HG02870 (cell line): ENCODE measurements at regions not wholly inside any gene's neighbourhood (a gene's known extent, or its start where the extent isn't known, plus 50 kb on each side); places are given as distances from the start of the nearest gene placed in this dataset.

Source experiments
- ATAC-seq: cut with Tn5 transposase; IDR thresholded peaks from one replicate; pipeline ENCODE4 v1.9.1; 2021; ENCODE audit warnings: mild to moderate bottlenecking, moderate library complexity; ENCODE audit not compliant: unreplicated experiment

DNA sequence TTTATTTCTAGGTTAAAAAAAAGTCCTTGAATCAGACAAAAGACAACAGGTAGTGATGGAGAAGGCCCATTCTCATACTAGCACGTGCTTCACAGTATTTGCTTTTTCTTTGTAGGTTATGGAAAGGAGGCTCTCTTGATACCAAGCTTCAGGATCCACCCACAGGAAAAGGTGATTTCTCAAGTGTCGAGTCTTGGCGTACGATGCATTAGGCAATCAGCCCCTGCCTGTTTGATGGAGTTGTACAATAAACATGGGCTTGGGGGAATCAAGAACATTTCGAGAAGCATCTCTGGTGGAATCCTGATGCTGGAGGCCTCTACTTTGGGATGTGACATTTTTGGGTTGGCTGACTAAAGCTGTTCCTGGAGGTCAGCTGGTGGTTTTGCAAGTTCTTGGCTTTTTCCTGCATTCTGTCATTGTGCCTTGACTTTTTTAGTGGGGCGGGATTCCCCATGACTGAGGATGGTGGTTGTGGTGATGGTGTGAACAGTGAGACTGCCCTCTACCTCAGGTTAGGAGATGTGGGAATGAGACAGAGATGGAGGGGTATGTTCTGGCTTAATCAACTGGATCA, 231.5 kb upstream of the SPRED2 start:
- no peak for ATAC-seq

DNA sequence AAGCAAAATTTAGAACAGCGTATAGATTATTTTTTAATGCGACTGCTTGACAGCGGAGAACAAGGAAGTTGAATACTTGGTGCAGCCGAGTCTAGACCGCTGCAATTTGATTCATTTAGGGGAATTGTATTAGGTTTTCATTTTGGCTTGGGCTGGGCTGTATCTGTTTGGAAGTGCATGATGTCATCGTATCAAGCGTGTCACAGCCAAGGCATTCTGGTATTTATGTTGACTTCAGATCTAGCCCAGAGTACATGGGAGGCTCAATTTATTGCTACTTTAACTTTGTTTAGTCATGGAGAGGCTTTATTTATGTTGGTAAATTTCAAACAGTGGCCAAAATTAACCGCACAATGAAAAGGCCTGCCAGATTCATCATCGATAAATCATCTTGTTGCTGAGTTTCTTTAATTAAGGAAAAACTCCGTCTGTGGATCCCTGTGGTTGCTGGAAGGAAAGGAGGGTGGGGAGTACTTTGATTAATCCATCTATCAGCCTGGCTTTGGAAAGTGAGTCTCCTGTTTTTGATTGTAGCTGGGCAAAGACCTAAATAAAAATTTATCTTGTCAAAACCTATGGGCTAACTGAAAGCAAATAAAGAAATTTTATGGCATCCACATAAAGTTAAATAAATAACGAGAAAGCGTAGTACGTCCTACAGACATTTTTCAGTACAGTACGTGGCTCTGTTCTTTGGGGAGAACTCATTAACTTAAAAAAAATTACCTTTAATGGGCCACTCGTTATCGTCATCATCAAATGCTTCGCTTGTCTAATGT, 230.4 kb upstream of the SPRED2 start:
- ATAC-seq = no peak

DNA sequence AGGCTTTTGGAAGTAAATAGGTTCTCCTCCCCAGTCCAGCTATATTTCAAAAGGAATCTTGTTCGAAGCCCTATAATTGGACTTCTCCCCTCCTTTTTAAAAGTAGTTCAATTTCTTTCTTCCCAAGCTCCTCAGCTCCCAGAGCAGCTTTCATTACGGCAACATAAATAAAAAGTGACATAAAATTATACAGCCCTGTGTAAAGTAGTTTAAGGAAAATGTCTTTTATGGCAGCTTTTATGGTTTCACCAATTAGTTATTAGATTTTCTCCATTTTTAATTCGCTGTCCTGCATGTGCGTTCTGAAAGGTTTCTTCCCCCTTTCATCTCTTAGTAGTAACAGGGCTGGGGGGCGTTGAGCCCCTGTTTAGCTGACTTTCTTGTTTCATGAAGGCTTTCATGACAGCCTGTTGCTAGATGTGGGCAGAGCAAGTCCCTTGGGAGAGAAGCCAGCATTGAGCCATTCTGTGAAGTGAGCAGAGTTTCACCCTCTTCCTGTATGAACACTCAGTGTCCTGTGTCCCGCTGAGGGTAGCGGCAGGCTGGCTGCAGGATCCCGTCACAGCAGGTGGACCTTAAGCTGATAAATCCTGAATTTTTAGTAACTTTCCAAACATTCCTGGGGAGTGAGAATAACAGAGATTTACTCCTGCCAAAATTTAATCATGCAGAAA, 229.7 kb upstream of the SPRED2 start:
- ATAC-seq = no peak

DNA sequence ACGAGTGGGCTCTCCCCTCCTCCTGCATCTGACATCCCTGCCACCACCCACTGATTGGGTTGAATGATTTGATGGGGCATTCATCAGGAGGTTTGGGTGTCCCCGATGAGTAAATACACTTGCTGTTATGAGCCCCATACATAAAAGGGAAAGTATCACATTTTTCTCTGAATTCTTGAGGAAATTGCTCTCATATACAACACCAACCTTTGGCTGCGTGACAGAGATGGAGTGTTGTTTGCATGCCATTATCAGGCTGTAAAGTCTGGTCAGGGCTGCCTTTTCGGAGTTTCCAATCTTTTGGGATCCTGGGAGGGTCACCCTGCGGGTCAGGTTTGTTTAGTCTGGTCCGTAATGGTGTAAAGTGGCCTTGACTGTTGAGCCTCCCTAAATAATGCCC, 227.9 kb upstream of the SPRED2 start:
- no peak for ATAC-seq

DNA sequence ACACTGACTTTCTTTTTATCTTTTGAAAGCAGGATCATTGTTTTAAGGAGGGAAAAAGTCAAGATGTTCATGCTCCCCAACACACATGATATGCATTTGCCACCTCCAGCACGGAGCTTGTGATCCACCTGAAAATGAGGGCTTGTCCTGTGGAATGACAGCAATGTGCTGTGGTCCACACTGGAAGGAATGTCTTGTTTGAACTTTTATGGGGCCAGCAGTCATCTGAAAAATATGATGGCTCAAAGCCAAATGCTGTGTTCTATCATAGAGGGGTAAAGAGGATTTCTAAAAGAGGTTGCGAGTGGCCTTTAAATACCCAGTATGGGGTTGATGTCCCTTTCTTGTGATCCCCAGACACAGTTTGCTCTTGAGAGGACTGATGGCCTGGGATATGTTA, 226.5 kb upstream of the SPRED2 start:
- ATAC-seq = no peak

DNA sequence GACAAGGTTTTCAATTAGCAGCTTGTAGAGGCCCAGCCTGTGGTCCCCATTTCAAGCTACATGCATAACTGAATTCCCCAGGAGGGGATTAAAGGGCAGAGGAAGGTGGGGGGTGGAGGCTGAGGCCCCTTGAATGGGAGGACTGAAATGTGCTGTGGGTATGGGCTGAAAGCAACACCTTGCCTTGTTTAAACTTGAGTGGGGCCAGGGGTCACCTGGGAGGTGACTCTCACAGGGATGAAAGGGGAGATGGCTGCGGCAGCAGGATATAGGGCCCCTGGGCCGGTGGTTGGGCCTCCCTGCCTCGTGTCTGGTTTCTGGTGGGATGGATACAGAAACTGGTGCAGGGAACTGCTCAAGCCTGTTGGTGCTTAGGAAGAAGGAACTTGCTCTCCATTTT, 225.9 kb upstream of the SPRED2 start:
- no peak for ATAC-seq

DNA sequence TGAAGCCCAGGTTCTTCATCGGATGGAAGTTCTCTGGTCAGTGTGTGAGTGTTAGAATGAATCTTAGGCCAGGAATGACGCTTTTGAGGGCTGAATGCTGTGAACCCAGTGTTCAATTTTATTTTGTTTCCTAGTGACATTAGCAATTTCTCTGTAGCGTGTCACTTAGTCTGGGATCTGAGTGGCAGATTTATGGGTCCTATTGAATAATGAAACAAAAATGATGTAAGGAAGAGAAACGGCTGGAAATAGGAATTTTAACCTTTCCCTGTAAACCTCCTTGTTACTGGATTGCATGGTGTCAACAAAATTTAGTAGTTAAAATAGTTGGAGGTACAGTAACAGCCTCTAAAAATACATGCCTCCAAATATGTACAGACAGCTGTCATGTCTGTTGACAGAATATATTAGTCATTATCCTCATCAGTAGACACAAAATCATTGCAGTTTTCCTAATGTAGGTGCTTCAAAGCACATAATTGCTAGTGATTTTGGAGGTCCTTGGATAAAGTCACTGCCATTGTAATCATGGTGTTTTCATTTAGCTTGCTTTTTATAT, 223.8 kb upstream of the SPRED2 start:
- no peak for ATAC-seq

DNA sequence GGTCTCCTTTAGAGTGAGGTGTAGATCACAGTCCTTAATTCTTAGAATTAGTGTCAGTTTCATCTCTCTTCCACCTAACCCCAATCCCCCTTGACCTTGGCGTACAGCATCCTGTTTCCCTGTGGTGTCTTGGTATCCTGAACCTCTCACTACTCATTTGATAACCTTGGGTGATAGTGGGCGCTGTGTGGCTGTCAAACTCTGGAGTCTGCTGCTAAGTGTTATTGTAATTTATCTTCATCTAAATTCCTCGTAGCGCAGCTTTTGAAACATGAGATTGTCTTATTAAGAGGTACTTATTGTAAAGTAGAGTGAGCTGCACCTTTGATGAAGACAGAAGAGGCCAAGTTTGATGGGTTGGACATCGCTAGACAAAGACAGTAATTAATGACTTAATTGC, 222.6 kb upstream of the SPRED2 start:
- no peak for ATAC-seq

DNA sequence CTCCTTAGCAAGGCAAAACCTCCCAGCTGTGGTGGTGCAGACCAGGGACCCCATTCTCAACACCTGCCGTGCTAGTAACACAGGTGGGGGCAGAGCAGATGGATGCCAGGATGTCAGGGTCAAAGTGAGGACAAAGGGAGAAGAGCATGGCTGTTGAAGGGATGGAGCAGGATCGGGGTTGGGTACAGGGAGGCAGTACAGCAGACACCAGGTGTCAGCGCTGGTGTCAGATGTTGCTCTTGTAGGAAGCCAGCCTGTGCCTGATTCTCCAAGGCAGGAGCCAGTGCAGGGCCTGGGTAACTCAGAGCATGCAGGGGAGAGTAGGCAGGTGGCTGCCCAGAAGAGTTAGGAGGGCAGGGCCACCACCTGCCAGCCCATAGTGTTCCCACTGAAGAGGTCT, 222.1 kb upstream of the SPRED2 start:
- no peak for ATAC-seq

DNA sequence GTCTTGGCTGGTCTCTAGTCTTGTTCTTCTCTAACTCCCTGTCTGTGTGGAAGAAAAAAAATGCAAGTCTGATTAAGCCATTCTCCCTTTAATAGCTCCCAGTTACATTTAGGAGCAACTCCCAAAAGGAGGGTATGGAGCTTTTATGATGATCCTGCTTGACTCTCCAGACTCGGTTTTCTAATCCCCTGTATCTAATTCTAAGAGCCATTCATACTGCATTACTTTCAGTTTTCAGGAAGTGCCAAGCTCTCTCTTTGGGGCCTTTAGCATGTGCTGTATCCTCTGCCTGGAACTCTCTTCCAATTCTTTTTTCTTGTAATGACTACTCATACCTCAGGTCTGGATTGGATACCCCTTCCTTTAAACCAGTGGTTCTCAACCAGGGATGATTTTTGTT, 219.7 kb upstream of the SPRED2 start:
- ATAC-seq = no peak

DNA sequence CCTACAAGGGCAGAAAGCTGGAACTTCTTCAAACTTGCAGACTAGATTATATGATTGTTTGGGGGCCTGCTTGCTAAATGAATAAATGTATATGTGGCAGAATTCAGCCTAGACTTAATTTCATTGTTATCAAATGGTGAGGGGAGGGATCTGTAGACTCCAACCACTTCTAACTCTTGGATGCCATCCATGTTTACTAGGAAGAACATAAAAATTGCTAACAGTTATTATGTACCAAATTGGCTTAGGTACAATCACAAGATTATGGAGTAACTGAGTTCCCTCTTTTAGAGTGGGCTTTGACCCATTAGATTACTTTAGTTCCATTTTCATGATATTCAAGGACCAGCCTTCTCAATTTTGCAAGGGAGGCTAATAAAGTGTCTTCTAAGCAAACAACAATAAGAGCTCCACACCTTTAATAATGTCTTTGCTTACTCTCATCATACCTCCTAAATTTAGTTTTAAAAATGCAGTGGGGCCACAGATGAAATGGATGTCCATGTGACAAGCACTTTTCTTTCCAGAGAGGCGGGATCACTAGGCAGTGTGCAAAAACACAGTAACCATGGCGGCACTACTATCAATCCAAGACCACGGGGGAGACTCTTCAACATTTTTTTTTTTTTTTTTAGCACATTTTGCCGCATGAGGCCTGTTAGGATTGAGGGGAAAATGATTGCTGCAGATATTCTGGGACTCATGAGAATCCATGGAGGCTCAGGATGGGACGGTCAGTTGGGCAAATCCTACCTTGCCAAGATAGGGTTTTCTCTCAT, 217.6 kb upstream of the SPRED2 start:
- ATAC-seq = no peak

DNA sequence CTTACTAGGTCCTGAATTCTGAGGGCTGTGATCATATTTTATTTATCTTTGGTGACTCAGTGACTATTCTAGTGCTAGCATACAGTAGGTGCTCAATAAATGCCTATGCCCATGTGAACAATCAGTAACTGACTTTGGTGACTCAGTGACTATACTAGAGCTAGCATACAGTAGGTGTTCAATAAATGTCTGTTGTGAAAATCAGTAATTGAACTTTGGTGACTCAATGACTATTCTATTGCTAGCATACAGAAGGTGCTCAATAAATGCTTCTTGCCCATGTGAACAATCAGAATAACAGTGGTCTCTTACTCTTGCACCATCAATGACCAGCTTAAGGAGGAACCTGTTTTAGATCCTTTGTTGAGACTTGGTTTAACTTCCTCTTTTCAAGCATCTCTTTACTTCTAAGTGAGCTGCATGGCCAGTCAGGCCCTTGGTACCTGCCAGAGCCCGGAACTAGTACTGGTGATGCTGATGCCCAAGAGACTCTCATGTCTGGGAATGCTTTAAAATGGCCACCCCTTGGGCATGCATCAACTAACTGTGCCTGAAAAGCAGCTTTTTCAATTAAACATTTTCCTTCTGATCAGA, 214.9 kb upstream of the SPRED2 start:
- ATAC-seq = no peak

DNA sequence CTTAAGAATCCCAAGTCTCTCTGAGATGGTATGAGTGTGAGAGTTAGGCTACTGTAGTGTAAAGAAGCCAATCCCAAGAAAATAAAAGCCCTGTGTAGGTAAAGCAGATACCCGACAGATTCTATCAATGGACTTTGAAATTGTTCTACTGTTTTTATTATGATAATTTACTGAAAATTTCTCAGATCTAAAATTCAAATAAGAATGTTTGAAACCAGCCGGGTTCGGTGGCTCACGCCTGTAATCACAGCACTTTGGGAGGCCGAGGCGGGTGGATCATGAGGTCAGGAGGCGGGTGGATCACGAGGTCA, 208.3 kb upstream of the SPRED2 start:
- no peak for ATAC-seq

DNA sequence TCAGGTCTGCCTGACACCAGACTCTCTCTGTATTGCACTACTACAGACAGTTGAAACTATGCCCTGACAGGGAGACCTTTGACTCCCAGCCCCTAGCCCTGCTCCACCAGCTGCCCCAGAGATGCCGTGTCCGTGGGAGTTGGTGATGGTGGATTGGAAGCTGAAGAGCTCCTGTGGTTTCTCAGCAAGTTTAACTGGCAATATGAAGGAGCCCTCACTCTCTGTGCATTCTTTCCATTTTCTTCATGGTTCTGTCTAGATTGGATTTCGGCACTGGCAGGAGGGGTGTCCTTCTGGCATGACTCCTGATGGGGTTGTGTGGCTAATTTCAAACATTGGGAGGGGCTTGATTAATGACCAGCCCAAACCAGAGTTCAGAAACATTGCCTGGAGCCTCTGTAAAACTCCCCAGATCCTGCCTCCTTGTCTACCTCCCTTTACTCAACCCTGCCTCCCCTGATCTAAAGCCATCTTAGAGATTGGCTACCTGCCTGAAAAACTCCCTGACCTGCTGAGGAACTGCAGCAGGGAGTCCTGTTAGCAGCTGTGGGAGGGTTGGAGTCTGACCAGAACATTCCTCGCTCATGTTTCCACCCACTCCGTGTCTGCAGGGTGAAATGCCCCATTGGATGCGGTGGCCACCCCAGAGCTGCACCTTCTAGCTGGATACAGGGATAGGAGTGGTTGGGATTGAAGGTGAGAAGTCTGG, 206.9 kb upstream of the SPRED2 start:
- no peak for ATAC-seq

DNA sequence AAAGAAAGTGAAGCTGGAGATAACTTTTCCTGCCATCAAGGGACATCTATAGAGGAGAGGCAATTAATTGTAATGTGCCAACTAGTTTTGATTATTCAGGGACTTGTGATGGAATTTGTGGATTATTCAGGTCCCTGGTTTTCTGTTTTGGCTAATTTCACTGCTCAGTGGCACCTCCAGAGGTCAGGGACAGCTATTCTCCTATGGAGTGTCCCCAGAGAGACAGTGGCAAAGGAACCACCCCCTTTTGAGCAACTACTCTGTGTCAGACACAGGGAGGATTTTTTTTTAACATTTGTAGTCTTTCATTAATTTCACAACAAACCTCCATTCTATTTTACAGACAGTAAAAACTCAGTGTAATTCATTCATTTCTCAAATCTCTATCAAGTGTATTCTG, 206.0 kb upstream of the SPRED2 start:
- ATAC-seq = no peak

DNA sequence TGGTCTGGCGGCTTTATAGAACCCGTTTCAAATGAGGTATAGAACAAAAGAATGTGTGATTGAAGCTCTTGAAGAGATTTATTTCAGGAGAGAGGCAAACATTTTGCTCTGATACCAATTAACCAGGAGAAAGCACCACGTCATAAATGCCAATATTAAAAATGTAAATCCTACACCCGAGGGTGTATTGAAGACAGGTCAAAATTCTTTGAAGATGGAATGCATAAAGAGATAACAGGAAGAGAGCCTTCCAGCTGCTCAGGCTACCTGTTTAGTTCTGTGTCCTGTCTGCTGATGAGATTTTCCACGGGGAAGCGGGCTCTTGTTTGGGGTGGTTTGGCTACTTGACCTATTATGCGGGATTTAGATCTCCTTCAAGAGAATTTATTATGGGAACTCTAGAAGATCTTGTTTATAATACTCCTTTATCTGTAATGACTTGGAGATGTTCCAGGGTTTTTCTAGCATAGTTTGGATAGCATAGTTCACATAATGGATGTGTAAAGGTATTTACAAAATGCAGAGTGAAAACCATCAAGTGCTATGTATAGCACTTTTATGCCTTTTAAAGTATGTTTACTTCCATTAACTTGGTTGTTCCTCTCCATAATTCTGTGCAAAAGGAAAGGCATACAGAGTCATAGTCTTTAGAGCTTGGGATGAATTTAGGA, 204.5 kb upstream of the SPRED2 start:
- no peak for ATAC-seq

DNA sequence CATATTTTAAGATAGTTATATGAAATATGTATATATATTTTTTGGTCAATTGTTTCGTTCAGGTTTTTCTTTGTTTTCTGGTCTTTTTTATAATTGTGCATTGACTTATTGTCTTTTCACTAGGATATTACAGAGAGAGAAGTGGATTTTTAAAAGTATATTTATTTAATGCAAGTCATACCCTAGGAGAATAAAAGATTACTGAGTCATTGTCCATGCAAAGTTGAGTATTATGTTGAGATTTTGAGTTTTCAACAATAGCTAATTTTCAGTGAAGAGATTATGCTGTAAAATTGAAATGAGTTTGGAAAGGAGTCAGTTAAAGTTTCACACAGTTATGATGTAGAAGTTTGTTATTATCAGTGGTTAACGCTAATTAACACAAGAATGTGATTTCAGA, 203.6 kb upstream of the SPRED2 start:
- ATAC-seq = no peak

DNA sequence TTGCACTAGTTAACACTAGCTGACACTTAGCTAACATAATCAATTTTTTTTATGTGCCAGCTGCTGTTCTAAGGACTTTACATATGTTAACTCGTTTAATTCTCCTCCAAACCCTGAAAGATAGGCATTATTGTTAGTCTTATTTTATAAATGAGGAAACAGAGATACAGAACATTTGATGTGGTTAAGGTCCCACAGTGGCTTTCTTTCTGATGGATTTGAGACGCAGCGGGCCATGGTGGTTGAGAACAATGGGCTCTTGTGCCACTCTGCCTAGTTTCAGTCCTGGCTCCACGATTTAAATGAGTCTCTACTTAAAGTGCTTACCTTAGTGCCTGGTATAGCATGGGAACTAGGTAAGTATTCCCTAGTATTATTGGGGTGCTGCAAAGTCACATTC, 201.9 kb upstream of the SPRED2 start:
- no peak for ATAC-seq

DNA sequence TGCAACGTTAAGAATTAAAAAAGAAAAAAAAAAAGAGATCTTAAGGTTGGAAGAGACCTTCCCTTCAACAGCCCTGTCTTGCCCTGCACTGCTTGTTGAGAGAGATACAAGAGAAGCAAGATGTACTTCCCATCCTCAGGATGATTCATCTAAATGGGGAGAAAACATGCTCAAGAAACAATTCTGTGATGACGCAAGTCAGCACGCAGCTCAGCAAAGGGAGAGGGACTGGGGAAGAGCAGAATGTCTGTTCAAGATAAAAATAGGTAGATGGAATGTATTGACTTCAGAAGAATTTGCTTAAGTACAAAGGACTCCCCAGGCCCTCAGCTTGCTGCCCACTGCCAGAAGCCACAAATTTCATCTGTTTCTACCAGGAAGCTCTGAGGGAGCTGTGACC, 198.2 kb upstream of the SPRED2 start:
- ATAC-seq = no peak

DNA sequence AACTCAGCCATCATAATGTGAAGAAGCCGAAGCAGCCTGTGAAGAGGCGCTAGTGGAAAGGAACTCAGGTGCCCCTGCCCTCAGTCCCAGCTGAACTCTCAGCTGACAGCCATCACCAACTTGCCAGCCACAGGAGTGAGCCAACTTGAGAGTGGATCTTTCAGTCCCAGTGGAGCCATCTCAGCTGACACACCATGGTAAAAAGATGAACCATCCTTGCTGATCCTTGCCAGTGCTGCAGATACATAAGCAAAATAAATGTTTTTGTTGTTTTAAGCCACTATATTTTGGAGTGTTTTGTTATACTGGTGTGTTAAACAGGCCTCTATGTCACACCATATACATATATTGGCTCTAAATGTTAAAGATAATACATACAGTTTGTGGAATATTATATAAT, 195.8 kb upstream of the SPRED2 start:
- no peak for ATAC-seq
